DOHH2 (cell line): ENCODE measurements at regions not wholly inside any gene's neighbourhood (a gene's known extent, or its start where the extent isn't known, plus 50 kb on each side); places are given as distances from the start of the nearest gene placed in this dataset.

Experiments
- H3F3A ChIP-seq: fragments of 200-600 bp; sonication (generic), shearing (Covaris generic); 2 replicates; pipeline ENCODE4 v1.6.0; 2016; ENCODE audit warnings: antibody characterized with exemption, mild to moderate bottlenecking; ENCODE audit not compliant: control insufficient read depth, insufficient read depth
- H3K27ac ChIP-seq: fragments of 200-600 bp; sonication (generic); 2 replicates; pipeline ENCODE4 v1.5.1; 2014; ENCODE audit warnings: low read depth, mild to moderate bottlenecking, low read length, moderate library complexity
- H3K27me3 ChIP-seq: fragments of 200-600 bp; sonication (generic); 2 replicates; pipeline ENCODE4 v1.6.1; 2014; ENCODE audit warnings: mild to moderate bottlenecking, low read length, mixed read lengths; ENCODE audit not compliant: control insufficient read depth
- H3K36me3 ChIP-seq: fragments of 200-600 bp; sonication (generic); 2 replicates; pipeline ENCODE4 v1.6.1; 2014; ENCODE audit warnings: mild to moderate bottlenecking, low read length, moderate library complexity, mixed read lengths; ENCODE audit not compliant: control insufficient read depth
- H3K4me1 ChIP-seq: fragments of 200-600 bp; sonication (generic); 2 replicates; pipeline ENCODE4 v1.6.1; 2014; ENCODE audit warnings: mild to moderate bottlenecking, low read length, mixed read lengths; ENCODE audit not compliant: control insufficient read depth
- H3K4me2 ChIP-seq: fragments of 200-600 bp; sonication (generic); 2 replicates; pipeline ENCODE4 v1.6.0; 2014; ENCODE audit warnings: mild to moderate bottlenecking, low read length, moderate library complexity
- H3K4me3 ChIP-seq: fragments of 200-600 bp; sonication (generic); 2 replicates; pipeline ENCODE4 v1.5.1; 2014; ENCODE audit warnings: mild to moderate bottlenecking, low read length, mixed read lengths
- H3K79me2 ChIP-seq: fragments of 200-600 bp; sonication (generic); 2 replicates; pipeline ENCODE4 v1.6.1; 2014; ENCODE audit warnings: mild to moderate bottlenecking, low read length, mixed read lengths; ENCODE audit not compliant: control insufficient read depth
- H3K9me2 ChIP-seq: fragments of 200-600 bp; sonication (generic); replicated peaks from 2 replicates; pipeline ENCODE4 v1.6.1; 2014; ENCODE audit warnings: mild to moderate bottlenecking, low read length, mixed read lengths; ENCODE audit not compliant: control insufficient read depth
- H3K9me3 ChIP-seq: fragments of 200-600 bp; sonication (generic); 2 replicates; pipeline ENCODE4 v1.6.1; 2014; ENCODE audit warnings: antibody characterized with exemption, low read length, mixed read lengths; ENCODE audit not compliant: control insufficient read depth, insufficient read depth
- H4K20me1 ChIP-seq: fragments of 200-600 bp; sonication (generic); 2 replicates; pipeline ENCODE4 v1.6.0; 2014; ENCODE audit warnings: low read depth, mild to moderate bottlenecking, antibody characterized with exemption, low read length, moderate library complexity; ENCODE audit not compliant: control insufficient read depth, insufficient read depth
- CTCF ChIP-seq: fragments of 200-600 bp; sonication (generic); IDR thresholded peaks from one replicate; pipeline ENCODE4 v1.5.1; 2014; ENCODE audit warnings: antibody characterized with exemption, mild to moderate bottlenecking, low read depth, low read length; ENCODE audit not compliant: poor library complexity, severe bottlenecking
- EZH2phosphoT487 ChIP-seq: fragments of 200-600 bp; sonication (generic); IDR thresholded peaks from 2 replicates; pipeline ENCODE4 v1.6.1; 2017; ENCODE audit warnings: borderline replicate concordance, mild to moderate bottlenecking, antibody characterized with exemption, low read length, moderate library complexity, mixed read lengths

DNA sequence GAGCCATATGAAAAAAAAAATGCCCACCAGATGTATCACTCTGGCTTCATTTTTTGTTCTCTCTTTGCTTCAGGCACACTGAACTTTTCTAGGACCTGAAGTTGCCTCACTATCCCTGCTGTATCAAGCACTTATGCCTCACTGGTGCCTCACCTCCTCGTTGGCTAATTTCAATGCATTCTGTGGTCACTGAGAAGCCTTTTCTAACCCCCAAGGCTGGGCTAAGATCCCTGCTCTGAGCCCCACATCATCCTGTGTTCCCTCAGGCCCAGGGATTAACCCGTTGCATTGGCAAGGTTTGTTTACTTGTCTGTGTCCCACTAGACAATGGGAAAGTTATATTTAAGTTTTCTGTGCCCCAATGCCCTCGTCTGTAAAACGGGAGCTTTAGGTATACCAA lies 362.7 kb downstream of the OSTF1 start:
- Histone ChIP-seq H3K9me2 (no peaks in the 10 kb centered on the region), H3K27ac (no peak overlapping the region)
- TF ChIP-seq CTCF (no peak), EZH2phosphoT487 (no peak)

GRCh38 chr9:75451505-75451904 lies 363.2 kb downstream of the OSTF1 start:
- H3K4me2 ChIP-seq, result no peak overlapping the region
- no peaks in the 10 kb centered on the region for H4K20me1 ChIP-seq

More for the DNA sequence above, 362.7 kb downstream of the OSTF1 start:
- Histone ChIP-seq H4K20me1 (no peaks in the 10 kb centered on the region), H3K9me3 (no peaks in the 10 kb centered on the region), H3K79me2 (no peaks in the 10 kb centered on the region), H3K36me3 (no peaks in the 10 kb centered on the region), H3K4me2 (no peak overlapping the region), H3K4me3 (no peak overlapping the region), H3K4me1 (peaks cover 11% of the 10 kb centered on the region), H3F3A (no peaks in the 10 kb centered on the region), H3K27me3 (no peaks in the 10 kb centered on the region)

DNA sequence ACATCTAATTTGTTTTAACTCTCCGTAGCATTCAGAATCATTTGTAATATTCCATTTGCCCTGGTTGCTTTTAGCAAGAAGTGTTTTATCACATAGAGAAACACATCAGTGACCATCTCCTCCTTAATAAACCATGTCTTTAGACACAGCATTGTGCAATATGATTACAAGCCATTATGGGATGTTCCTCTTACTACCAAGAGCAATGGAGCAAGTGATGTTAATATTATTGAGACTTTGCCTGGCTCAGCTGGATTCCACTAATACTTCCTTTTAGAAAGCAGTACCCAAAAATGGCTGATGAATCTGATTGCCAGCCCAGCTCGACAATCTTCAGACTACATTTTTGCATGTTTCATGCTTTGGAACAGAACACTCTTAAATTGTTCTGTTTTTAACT lies 364.2 kb downstream of the OSTF1 start:
- Histone ChIP-seq H4K20me1 (no peaks in the 10 kb centered on the region), H3K4me1 (peaks cover 14% of the 10 kb centered on the region), H3K36me3 (no peaks in the 10 kb centered on the region), H3K79me2 (no peaks in the 10 kb centered on the region), H3K9me3 (no peaks in the 10 kb centered on the region), H3K27me3 (no peaks in the 10 kb centered on the region), H3F3A (no peaks in the 10 kb centered on the region), H3K9me2 (no peaks in the 10 kb centered on the region), H3K4me3 (no peak overlapping the region), H3K4me2 (no peak overlapping the region), H3K27ac (no peak overlapping the region)
- no peak for TF ChIP-seq CTCF
- no peak for TF ChIP-seq EZH2phosphoT487

More at GRCh38 chr9:75451505-75451904, 363.2 kb downstream of the OSTF1 start:
- Histone ChIP-seq H3K27me3 (no peaks in the 10 kb centered on the region), H3K9me2 (no peaks in the 10 kb centered on the region), H3K4me1 (peaks cover 14% of the 10 kb centered on the region), H3K9me3 (no peaks in the 10 kb centered on the region), H3F3A (no peaks in the 10 kb centered on the region), H3K36me3 (no peaks in the 10 kb centered on the region), H3K4me3 (no peak overlapping the region), H3K79me2 (no peaks in the 10 kb centered on the region), H3K27ac (no peak overlapping the region)
- TF ChIP-seq CTCF (no peak), EZH2phosphoT487 (no peak)

DNA sequence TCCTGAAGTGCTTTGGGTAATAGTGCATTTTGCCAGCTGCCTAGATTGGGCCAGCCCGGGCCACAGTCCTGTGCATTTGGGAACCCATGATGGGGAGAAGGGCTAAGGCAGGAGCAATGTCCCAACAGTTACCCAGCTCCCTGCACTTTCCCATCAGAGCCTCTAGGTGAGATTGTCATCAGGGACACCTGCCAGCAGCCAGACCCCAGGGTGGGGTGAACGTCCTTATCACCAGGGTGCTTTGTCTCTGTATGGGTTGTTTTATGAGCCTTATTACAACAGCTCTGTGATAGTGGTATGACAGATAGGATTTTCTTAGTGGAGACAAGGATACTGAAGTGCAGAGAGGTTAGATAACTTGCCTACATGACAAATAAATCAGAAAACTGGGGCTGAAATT lies 365.7 kb downstream of the OSTF1 start:
- TF ChIP-seq CTCF, result no peak
- no peak for TF ChIP-seq EZH2phosphoT487
- Histone ChIP-seq H3K9me3 (no peaks in the 10 kb centered on the region), H4K20me1 (no peaks in the 10 kb centered on the region), H3K79me2 (no peaks in the 10 kb centered on the region), H3K36me3 (no peaks in the 10 kb centered on the region), H3K27me3 (no peaks in the 10 kb centered on the region), H3K4me2 (no peak overlapping the region), H3K9me2 (no peaks in the 10 kb centered on the region), H3K4me3 (no peak overlapping the region), H3F3A (no peaks in the 10 kb centered on the region), H3K4me1 (peaks cover 14% of the 10 kb centered on the region), H3K27ac (no peak overlapping the region)
